Activated naive CD8-positive, alpha-beta T cell treated with anti-CD3 and anti-CD28 coated beads for 36 hours (primary cell): ENCODE measurements at regions not wholly inside any gene's neighbourhood (a gene's known extent, or its start where the extent isn't known, plus 50 kb on each side); places are given as distances from the start of the nearest gene placed in this dataset.

Experiments used
- DNase-seq: peaks from one replicate; pipeline ENCODE4 v3.0.0; 2021
- H3K27ac Mint-ChIP-seq: one replicate; pipeline ENCODE4 v1.8.0; 2022; ENCODE audit warnings: mild to moderate bottlenecking, moderate library complexity, mixed read lengths
- H3K27me3 Mint-ChIP-seq: one replicate; pipeline ENCODE4 v1.8.0; 2022; ENCODE audit warnings: mild to moderate bottlenecking, mixed read lengths
- H3K36me3 Mint-ChIP-seq: one replicate; pipeline ENCODE4 v1.8.0; 2021; ENCODE audit warnings: mild to moderate bottlenecking, mixed read lengths
- H3K4me1 Mint-ChIP-seq: one replicate; pipeline ENCODE4 v1.8.0; 2021; ENCODE audit warnings: mixed read lengths
- H3K4me3 Mint-ChIP-seq: one replicate; pipeline ENCODE4 v1.8.0; 2022; ENCODE audit warnings: mild to moderate bottlenecking, moderate library complexity, mixed read lengths
- H3K9me3 Mint-ChIP-seq: one replicate; pipeline ENCODE4 v1.8.0; 2022; ENCODE audit warnings: mixed read lengths

- H3K9me3 Mint-ChIP-seq = no peaks in the 10 kb centered on the region
- DNase-seq = no peak
- H3K4me3 Mint-ChIP-seq = no peak overlapping the region
- no peaks in the 10 kb centered on the region for H3K36me3 Mint-ChIP-seq
- H3K27me3 Mint-ChIP-seq = peaks cover 17% of the 10 kb centered on the region
- H3K27ac Mint-ChIP-seq = no peak overlapping the region
- H3K4me1 Mint-ChIP-seq = no peaks in the 10 kb centered on the region
Observed at GRCh38 chr16:85378145-85379040, 234.7 kb upstream of the GSE1 start.

GRCh38 chr16:85379041-85380001, 233.8 kb upstream of the GSE1 start:
- H3K27me3 Mint-ChIP-seq = peaks cover 17% of the 10 kb centered on the region
- H3K4me1 Mint-ChIP-seq = no peaks in the 10 kb centered on the region
- no peak overlapping the region for H3K4me3 Mint-ChIP-seq
- H3K27ac Mint-ChIP-seq = no peak overlapping the region
- no peaks in the 10 kb centered on the region for H3K9me3 Mint-ChIP-seq
- no peak for DNase-seq
- no peaks in the 10 kb centered on the region for H3K36me3 Mint-ChIP-seq

- H3K36me3 Mint-ChIP-seq = no peaks in the 10 kb centered on the region
- no peak overlapping the region for H3K4me3 Mint-ChIP-seq
- DNase-seq = no peak
- no peaks in the 10 kb centered on the region for H3K9me3 Mint-ChIP-seq
- no peaks in the 10 kb centered on the region for H3K4me1 Mint-ChIP-seq
- no peak overlapping the region for H3K27ac Mint-ChIP-seq
- peaks cover 17% of the 10 kb centered on the region for H3K27me3 Mint-ChIP-seq
Observed at GRCh38 chr16:85380002-85380395, 233.1 kb upstream of the GSE1 start.

- Mint-ChIP-seq H3K27ac (no peak overlapping the region), H3K4me1 (no peaks in the 10 kb centered on the region), H3K27me3 (peaks cover 17% of the 10 kb centered on the region), H3K36me3 (no peaks in the 10 kb centered on the region), H3K9me3 (no peaks in the 10 kb centered on the region), H3K4me3 (no peak overlapping the region)
- DNase-seq = no peak
Observed at GRCh38 chr16:85380905-85381737, 232.0 kb upstream of the GSE1 start.

GRCh38 chr16:85381738-85382592, 231.2 kb upstream of the GSE1 start:
- Mint-ChIP-seq H3K27me3 (peaks cover 17% of the 10 kb centered on the region), H3K4me1 (no peaks in the 10 kb centered on the region), H3K4me3 (no peak overlapping the region), H3K27ac (no peak overlapping the region), H3K9me3 (no peaks in the 10 kb centered on the region), H3K36me3 (no peaks in the 10 kb centered on the region)
- no peak for DNase-seq

GRCh38 chr16:85382717-85383118, 230.4 kb upstream of the GSE1 start:
- Mint-ChIP-seq H3K4me1 (no peaks in the 10 kb centered on the region), H3K9me3 (no peaks in the 10 kb centered on the region), H3K36me3 (no peaks in the 10 kb centered on the region), H3K4me3 (no peak overlapping the region), H3K27me3 (peaks cover 13% of the 10 kb centered on the region), H3K27ac (no peak overlapping the region)
- no peak for DNase-seq

- Mint-ChIP-seq H3K27ac (no peak overlapping the region), H3K4me1 (no peaks in the 10 kb centered on the region), H3K4me3 (no peak overlapping the region), H3K27me3 (peaks cover 7% of the 10 kb centered on the region), H3K36me3 (no peaks in the 10 kb centered on the region), H3K9me3 (no peaks in the 10 kb centered on the region)
- DNase-seq = no peak
Observed at GRCh38 chr16:85383836-85384832, 229.0 kb upstream of the GSE1 start.

GRCh38 chr16:85384833-85385462, 228.2 kb upstream of the GSE1 start:
- H3K4me1 Mint-ChIP-seq = no peaks in the 10 kb centered on the region

GRCh38 chr16:85385463-85386331, 227.4 kb upstream of the GSE1 start:
- no peak for DNase-seq
- H3K27me3 Mint-ChIP-seq = peaks cover 7% of the 10 kb centered on the region
- H3K9me3 Mint-ChIP-seq = no peaks in the 10 kb centered on the region
- H3K4me1 Mint-ChIP-seq = no peaks in the 10 kb centered on the region
- no peak overlapping the region for H3K4me3 Mint-ChIP-seq
- H3K36me3 Mint-ChIP-seq = no peaks in the 10 kb centered on the region
- no peak overlapping the region for H3K27ac Mint-ChIP-seq

More at GRCh38 chr16:85384833-85385462, 228.2 kb upstream of the GSE1 start:
- no peak overlapping the region for H3K27ac Mint-ChIP-seq
- no peaks in the 10 kb centered on the region for H3K36me3 Mint-ChIP-seq
- peaks cover 7% of the 10 kb centered on the region for H3K27me3 Mint-ChIP-seq
- no peaks in the 10 kb centered on the region for H3K9me3 Mint-ChIP-seq
- no peak overlapping the region for H3K4me3 Mint-ChIP-seq
- no peak for DNase-seq

GRCh38 chr16:85386467-85387170, 226.5 kb upstream of the GSE1 start:
- Mint-ChIP-seq H3K4me3 (no peak overlapping the region), H3K27ac (no peak overlapping the region), H3K9me3 (no peaks in the 10 kb centered on the region), H3K4me1 (no peaks in the 10 kb centered on the region), H3K36me3 (no peaks in the 10 kb centered on the region), H3K27me3 (peaks cover 3% of the 10 kb centered on the region)
- no peak for DNase-seq

- H3K9me3 Mint-ChIP-seq = no peaks in the 10 kb centered on the region
- no peak overlapping the region for H3K27ac Mint-ChIP-seq
- no peak for DNase-seq
- H3K36me3 Mint-ChIP-seq = no peaks in the 10 kb centered on the region
- H3K4me3 Mint-ChIP-seq = no peak overlapping the region
- no peaks in the 10 kb centered on the region for H3K4me1 Mint-ChIP-seq
- H3K27me3 Mint-ChIP-seq = peaks cover 3% of the 10 kb centered on the region
Observed at GRCh38 chr16:85387171-85387507, 226.0 kb upstream of the GSE1 start.
